Sciatic nerve (tissue), 2 donors: ENCODE measurements at regions not wholly inside any gene's neighbourhood (a gene's known extent, or its start where the extent isn't known, plus 50 kb on each side); places are given as distances from the start of the nearest gene placed in this dataset.
"Not testable (repeated sequence)": the region's sequence is repeated elsewhere in the genome, so short reads cannot be mapped to it uniquely, and the experiment has no call there.

ENCODE experiments used
- ATAC-seq: fragments of 200-7000 bp; cut with Tn5 transposase; one replicate; pipeline ENCODE4 v1.9.1; 2020; ENCODE audit warnings: mild to moderate bottlenecking, moderate library complexity
- DNase-seq: peaks from one replicate; pipeline ENCODE4 v3.0.0-alpha.2; 2020; ENCODE audit warnings: low spot score
- intact Hi-C: fragments of 100-400 bp; cut with DNase I; formaldehyde crosslinking; loops from one replicate; pipeline ENCODE4 v1.14.2; 2022
- donor health status: DM: no; HTN: no; CAD: no.
- donor health status: DM: no; HTN: no; CAD: no.

DNA sequence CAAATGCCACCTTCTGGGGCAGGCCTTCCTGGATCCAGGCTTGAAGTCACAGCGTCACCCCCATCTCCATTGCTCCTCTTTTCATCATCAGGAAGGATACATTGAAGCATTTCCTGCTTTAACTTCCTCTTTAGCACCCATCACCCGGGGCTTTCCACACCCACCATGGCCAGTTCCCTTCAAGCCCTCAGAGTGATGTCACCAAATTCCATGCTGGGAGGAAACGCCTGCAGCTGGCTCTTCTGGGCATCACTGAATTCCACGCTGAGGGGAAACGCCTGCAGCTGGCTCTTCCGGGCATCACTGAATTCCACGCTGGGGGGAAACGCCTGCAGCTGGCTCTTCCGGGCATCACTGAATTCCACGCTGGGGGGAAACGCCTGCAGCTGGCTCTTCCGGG lies 354.6 kb downstream of the SMOC2 start:
- intact Hi-C loops, DNase-seq: not testable (repeated sequence)

DNA sequence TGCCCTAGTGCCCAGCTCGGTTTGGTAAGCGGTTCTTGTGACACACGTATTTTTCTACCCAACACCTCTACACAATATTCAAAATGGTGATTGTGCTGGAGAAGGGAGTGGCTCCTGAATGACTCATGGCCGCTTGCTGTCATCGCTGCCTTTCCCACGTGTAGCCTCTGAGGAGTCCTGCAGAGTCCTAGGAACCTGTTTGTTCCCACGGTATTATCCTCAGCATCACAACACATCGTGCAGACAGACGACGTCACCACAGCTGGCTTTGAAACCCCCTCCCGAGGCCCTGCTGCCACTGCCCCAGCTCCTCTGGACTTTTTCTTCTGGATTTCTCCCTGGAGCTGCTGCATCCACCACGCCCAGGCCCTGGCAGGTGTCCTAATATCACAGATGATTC lies 353.5 kb downstream of the SMOC2 start:
- ATAC-seq (no peak), DNase-seq (no peak)
- intact Hi-C loops = no loop called here

More for the DNA sequence above, 354.6 kb downstream of the SMOC2 start:
- ATAC-seq = not testable (repeated sequence)

DNA sequence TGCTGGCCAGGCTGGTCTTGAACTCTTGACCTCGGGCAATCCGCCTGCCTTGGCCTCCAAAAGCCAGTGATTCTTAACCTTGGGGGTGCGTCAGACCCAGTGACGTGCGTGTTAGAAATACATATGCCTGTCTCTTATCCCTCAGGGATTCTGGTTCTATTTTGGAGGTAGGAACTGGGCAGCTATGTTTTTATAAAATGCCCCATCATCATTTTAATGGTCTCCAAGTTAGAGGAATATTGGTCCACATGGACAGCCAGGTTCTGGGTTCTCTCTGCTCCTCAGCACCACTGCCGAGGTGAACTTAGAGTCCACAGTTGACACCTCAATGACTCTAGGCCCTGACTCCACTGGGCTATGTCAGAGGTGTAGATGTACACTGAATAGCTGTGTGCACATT lies 352.7 kb downstream of the SMOC2 start:
- ATAC-seq (no peak), DNase-seq (no peak)
- intact Hi-C loops = no loop called here

DNA sequence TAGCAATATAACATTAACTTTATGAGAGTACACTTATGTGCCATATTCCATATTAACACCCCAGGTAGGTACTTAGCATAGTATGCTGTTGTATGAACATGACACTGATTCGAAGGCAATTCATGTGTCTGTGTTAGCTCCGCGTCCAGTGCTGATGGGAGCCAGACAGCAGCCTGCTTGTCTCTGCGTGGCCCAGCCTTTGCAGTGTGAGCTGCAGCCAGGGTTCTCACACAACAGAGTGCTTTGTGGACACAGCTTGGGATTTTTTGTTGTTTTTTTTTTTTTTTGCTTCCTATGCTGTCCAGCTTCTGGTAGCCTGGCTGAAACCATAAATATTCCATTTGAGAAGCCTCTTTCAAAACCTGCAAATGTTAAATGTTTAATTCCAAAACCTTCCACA lies 350.9 kb downstream of the SMOC2 start:
- no peak for ATAC-seq
- intact Hi-C loops = no loop called here
- DNase-seq = no peak

DNA sequence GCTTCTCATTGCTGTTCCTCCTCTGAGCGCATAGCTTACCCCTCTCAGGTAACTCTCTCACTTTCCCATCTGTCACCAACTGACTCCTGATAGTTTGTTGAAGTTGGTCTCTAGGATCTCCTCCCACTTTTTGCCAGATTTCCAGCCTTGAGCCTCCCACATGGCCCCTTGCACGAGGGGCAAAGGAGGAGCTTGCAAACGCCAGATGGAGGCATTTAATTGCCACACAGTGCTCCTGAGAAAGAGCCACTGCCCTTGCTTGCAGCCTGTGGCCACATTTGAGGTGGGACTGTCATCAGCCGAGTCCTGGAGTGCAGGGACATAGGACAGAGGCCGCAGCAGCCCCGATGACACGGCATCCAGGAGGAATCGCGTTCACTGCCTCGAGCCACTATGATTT lies 348.7 kb downstream of the SMOC2 start:
- ATAC-seq (no peak), DNase-seq (no peak)
- intact Hi-C loops = no loop called here

DNA sequence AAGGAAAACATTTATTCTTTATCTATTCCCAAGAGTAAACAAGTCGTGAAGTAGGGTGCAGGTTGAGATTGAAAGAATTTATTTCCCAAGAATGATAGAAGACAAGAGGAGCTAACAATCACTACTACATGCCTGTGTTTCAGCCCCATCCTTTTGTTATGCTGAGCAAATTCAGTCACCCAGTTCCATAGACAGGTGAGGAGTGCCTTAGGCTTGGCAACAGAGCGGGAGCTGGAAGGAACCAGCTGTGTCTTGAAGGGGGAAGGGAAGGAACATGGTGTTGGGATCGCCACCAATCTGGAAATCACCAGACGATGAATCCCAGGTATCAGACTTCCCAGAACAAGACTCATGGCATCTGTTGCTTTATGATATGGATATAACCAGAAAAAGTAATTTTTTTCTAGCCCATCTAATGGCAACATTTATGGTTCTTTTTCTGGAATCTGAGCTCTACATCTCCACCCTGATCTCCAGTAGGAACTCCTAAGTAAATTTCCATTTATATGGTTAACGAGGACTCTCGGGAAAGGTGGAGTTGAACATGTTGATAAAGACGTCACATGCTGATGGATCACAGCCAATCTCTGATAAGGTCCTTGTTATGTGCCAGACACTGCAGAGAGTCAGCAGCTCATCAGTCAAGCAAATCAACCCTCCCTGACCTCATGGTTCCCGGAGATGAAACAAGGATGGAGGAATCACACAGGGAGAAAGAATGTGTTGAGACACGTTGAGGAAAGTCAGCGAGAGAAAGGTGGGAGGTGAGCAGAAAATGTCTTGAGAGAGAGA lies 344.9 kb downstream of the SMOC2 start:
- intact Hi-C loops = no loop called here
- DNase-seq (no peak), ATAC-seq (no peak)

DNA sequence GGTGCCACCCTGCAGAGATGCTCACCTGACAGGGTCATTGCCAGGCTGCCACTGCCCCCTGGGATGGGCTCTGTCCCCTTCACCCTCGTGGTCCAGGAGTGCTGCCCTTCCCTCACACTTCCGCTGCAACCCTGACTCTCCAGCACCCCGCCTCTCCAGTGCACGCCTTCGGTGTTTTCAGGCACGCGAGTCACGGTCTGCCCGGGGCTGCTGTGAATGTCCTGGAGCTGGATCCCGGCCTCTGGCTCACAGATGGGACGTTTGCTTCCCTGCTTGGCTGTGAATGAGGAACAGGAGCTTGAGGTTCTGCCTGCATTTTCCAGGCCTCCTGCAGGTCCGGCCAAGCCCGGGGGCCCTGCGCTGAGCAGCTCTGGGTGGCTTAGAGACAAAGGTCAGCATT lies 343.4 kb downstream of the SMOC2 start:
- ATAC-seq (no peak), DNase-seq (no peak)
- intact Hi-C loops = no loop called here

DNA sequence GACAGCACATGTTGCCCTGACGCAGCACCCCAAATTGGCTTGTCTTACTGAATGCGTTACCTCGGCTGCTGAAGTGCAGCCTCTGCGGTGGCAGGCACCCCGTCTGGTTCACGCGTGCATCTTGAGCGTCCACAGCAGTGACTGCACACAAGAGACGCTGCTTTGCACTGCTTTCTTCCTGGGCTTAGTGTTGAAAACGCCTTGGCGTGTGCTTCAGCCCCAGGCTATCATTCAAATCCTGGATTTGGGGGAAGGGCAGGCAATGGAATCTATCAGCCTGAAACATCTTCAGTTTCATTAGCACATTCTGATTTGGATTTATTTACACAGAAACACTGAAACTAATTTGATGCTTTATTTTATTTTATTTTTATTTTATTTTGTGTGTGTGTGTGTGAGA lies 342.7 kb downstream of the SMOC2 start:
- intact Hi-C loops = no loop called here
- ATAC-seq (no peak), DNase-seq (no peak)

DNA sequence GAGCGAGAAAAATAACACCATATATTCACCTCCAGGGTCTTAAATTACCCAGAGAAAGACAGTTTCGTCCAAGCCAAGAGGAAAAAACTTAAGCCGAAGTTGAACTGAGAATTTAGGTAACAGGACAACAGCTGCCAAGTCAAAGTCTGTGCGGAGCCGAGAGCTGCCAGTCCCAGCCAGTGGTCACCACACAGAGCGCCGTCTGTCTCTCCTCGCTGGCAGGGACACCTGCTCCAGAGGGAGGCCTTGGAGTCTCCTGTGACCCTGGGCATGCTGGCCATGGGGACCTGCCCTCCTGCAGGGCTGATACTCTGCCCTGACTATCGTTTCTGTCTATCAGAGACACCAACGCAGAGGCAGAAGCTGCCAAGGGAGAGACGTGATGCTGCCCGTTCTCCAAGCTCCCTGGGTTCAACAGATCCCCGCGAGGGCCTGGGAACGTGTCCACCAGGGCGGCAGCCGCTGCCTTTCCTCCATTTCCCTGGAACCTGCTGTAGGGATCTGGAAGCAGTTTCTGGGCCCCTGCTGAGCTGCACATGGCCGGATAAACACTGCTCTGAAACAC lies 341.3 kb downstream of the SMOC2 start:
- ATAC-seq = no peak
- no peak for DNase-seq
- intact Hi-C loops = no loop called here

DNA sequence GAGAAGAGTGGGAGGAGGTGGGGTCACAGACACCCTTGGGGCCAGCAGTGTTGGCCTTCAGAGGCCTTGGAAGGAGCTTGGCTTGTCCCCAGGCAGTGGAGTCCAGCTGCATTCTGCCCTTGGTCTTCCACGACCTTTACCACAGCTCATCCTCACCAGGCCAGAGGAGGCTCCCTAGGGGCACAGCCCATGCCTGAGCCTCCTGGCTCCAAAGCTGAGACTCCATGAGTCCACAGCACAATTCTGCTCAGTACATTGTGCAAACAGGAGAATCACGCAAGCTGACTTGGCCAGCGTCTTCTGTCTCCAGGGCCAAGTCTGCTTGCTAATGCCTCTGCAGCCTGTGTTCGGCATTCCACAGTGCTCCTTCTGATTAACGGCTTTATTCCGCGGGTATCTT lies 337.2 kb downstream of the SMOC2 start:
- ATAC-seq = peak; percentile 96
- peak; percentile 64 for DNase-seq
- intact Hi-C loops = no loop called here

DNA sequence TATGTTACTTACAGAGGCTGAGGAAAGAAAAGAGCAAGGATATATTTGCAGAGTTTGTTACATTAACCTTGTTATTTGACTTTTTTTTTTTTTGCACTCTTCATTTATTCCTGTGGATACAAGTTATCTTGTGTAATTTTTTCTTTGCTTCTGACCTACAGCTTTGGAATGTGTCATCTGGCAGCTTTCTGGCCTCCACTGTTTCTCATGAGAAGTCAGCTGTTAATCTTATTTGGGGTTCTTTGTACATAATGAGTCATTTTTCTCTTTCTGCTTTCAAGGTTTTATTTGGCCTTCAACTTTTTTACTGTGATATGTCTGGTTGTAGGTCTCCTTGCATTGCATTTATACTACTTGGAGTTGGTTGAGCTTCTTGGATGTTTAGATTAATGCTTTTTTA lies 333.4 kb downstream of the SMOC2 start:
- ATAC-seq (no peak), DNase-seq (no peak)
- intact Hi-C loops = no loop called here

DNA sequence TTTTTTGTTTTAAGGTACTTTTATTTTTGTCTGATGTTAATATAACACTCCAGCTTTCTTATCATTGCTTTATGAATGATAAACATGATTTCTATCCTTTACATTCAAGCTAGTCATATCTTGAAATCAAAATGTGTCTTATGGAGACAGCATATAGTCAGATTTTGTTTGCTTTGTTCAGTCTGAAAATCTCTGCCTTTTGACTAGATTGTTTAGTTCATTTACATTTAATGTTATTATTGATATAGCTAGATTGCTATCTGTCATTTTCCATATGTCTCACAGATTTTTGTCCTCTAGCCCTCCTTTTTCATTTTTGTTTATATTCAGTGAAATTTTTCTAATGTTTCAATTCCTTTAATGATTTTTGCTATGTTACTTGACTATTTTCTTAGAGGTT lies 332.8 kb downstream of the SMOC2 start:
- no peak for ATAC-seq
- intact Hi-C loops = no loop called here
- no peak for DNase-seq

DNA sequence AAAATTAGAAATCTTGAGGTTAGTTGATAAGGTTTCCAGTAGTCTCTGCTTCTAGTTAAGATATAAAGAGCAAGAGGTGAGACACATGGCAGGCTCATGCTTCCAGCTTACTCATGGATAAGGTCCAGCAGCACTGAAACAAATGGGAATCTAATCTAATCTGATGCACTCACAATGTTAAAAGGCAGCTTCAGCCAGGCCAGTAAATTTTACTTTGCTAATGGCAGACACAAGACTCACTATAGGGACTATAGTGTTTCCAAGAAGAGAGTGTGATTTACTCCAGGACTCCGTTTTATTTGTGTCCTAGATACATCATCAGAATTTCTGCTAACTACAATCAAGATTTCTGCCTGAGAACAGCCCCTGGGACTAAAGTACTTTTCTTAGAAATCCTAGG lies 324.8 kb downstream of the SMOC2 start:
- intact Hi-C loops = no loop called here
- DNase-seq (no peak), ATAC-seq (peak; percentile 13)

DNA sequence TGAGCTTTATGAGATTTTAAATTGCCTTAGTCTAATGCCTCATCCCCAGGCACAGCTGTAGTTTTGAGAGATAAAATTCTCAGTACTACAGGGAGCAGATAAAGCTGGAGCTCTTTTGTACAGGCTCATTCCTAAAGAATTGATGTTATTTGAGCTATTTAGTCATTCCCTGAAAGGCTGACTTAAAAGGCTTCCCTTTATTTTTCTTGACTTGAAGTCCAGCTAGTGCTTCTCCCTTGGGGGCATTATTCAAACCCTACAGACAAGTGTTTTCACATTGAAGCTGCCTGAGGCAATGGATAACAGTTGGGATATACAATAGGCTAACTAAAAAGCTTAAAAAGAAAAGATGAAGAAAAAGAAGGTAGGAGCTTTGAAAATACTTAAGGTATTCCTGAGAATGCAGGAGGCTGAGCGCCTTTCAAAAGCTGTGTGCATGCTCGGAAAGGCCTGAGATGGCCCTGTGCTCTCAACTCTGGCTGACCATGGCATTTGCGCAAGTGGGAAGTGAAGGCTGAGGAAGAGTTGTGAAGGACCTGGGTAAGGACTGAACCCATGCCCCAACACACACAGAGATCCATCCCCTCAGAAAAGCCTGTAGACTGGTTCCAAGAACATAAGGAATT lies 315.1 kb downstream of the SMOC2 start:
- no peak for DNase-seq
- intact Hi-C loops = no loop called here
- ATAC-seq = peak; percentile 91

DNA sequence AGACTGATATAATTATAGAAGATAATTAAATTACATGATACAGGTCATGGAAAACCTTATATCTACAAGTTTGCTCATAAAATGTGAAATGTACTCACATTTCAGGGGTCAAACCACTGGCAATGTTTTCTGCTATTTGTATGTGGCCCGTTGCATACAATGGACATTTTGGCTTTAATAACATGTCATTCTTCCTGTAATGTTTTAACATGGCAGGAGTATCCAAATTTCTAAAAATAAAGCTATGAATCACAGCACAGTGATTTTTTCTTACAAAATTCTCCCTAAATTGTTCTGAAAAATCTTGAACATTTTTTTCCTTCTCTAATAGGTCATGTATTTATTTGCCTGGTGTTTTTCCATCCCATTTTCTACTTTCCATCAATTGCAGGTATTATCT lies 305.7 kb downstream of the SMOC2 start:
- ATAC-seq = peak; percentile 50
- intact Hi-C loops = no loop called here

DNA sequence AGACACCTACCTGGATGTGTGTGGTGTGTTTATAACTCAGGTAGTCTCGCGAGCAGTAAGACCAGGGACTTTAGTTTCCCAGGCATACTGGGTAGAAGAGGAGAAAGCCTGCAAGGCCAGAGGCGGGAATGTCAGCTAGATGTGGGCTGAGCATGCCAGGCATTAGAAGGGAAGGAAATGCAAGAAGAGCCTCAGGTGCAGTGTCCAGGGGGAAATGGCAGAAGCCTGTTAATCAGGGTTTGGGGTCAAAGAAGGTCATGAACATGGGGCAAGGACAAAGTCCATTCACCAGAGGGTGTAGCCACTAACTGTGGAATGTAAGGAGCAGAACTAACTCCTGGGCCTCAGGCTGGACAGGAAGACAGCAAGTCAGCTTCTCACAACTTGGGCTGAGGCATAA lies 305.0 kb downstream of the SMOC2 start:
- peak; percentile 53 for ATAC-seq
- intact Hi-C loops = no loop called here
- DNase-seq = no peak

More for the DNA sequence above, 305.7 kb downstream of the SMOC2 start:
- DNase-seq = no peak

DNA sequence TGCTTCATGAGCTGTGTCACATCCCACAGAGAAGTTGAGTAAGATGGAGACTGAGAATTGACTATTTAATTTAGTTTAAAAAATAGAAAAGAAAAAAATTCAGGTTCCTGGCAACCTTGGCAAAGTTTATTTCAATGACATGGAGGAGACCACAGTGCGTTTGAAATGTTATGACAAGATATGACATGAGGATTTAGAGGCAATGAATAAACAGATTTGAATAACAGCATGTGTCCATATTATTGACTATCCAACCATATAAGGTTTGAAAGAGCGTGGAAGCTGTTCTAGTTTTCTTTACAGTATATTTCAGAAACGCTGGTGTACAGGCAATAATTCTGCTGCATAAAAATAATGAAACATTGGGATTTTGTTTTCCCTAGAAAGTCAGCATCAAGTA lies 303.9 kb downstream of the SMOC2 start:
- DNase-seq (no peak), ATAC-seq (no peak)
- intact Hi-C loops = no loop called here

DNA sequence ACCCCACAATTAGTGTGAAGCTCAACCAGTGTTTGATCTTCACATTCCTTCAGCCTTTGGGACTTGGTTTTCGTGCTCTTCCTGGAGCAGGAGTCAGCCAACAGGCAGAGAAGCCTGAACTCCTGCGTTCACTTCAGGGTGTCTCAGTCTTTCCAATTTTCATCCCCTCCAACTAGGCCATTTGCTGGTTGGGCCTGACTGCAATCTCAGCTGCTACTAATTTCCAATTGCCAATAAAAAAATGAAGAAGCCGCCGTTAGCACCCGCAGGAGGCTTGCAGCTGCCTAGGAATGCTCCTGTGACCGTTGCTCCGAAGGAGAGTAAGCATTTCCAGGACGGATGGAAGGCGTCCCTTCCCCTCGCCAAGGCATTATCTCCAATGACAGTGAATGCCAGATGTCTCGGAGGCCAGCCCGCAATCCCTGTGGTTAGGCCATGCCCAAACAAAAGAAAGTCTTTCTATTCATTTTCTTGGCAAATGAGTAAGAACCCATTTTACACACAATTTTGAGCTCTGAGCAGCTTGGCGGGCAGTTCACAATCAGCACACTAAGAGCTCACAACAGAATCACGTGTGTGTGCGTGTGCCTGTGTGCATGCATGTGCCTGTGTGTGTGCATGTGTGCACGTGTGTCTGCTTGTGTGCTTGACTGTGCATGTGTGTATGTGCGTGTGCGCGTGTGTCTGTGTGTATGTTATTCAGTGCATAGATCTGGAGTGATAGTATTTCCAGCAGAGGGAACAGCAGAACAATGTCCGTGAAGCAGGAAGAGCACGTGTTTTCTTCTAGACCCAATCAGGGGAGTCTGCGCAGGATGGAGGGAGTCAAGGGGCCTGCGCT lies 301.2 kb downstream of the SMOC2 start:
- ATAC-seq = peak; percentile 56
- intact Hi-C loops = no loop called here

DNA sequence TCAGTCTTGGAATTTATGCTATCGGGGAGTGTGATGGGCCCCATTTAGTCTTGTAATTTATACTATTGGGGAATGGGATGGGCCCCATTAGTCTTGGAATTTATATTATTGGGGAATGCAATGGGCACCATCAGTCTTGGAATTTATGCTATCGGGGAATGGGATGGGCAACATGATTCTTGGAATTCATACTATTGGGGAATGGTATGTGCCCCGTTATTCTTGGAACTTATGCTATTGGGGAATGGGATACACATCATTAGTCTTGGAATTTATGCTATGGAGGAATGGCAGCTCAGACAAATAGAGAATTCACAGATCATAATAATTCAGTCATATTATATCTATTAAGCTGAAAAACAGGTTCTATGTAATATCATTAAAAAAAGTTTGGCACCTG lies 300.3 kb downstream of the SMOC2 start:
- no peak for ATAC-seq
- DNase-seq = no peak
- intact Hi-C loops = no loop called here

More for the DNA sequence above, 301.2 kb downstream of the SMOC2 start:
- DNase-seq = no peak

DNA sequence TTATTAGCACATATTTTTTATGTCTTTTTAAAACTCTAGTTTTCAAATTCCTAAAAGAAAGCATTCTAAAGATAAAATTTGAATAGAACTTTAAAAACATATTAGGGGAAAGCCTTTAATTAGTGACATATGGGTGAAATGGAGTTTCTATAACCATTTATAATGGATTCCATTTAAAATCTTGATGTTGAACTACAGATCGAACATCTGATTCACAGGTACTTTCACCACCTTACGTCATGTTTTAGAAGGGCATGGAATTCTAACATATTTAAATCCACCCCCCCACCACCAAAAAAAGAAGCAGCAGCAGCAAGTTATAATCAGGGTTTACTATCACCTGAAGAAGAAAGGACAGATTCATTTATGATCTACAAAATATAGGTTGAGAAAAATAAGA lies 298.4 kb downstream of the SMOC2 start:
- intact Hi-C loops = no loop called here
- DNase-seq (no peak), ATAC-seq (no peak)
